ENCODE measurements at regions not wholly inside any gene's neighbourhood (a gene's known extent, or its start where the extent isn't known, plus 50 kb on each side); places are given as distances from the start of the nearest gene placed in this dataset.
"Not testable (repeated sequence)": the region's sequence is repeated elsewhere in the genome, so short reads cannot be mapped to it uniquely, and the experiment has no call there.

- 57% methylated on average over 18 of the region's 18 CpGs for WGBS (ENCODE audit: low lambda C conversion rate, missing lambda C conversion rate)
- H2AFZ ChIP-seq = not testable (repeated sequence)
Measured at GRCh38 chr10:30695481-30696236, 66.1 kb upstream of the LYZL2 start.

GRCh38 chr10:30694518-30695228 lies 65.1 kb upstream of the LYZL2 start:
- H3K9me3 ChIP-seq (ENCODE audit: low read depth) = no peaks in the 10 kb centered on the region
- no peaks in the 10 kb centered on the region for H4K20me1 ChIP-seq (ENCODE audit: insufficient read depth, poor library complexity, severe bottlenecking)
- no peaks in the 10 kb centered on the region for H3K9me2 ChIP-seq (replicated peaks; ENCODE audit: insufficient read depth)
- no peak overlapping the region for H3K4me3 ChIP-seq
- no peak overlapping the region for H3K27ac ChIP-seq
- H2AFZ ChIP-seq = no peak overlapping the region
- no peaks in the 10 kb centered on the region for H3K79me2 ChIP-seq
- WGBS (ENCODE audit: low lambda C conversion rate, missing lambda C conversion rate) = 92% methylated on average over 6 of the region's 6 CpGs
- no peaks in the 10 kb centered on the region for H3K36me3 ChIP-seq (replicated peaks; ENCODE audit: insufficient read depth, low read depth)
- no peaks in the 10 kb centered on the region for H3K4me1 ChIP-seq (ENCODE audit: insufficient read depth)
- no peak for DNase-seq (ENCODE audit: low spot score)
- H3K27me3 ChIP-seq = no peaks in the 10 kb centered on the region
- TF ChIP-seq EZH2phosphoT487 (IDR thresholded peaks at IDR 0.05; ENCODE audit: low read depth, severe bottlenecking, unreplicated experiment) (no peak), EZH2 (IDR thresholded peaks at IDR 0.05; ENCODE audit: borderline replicate concordance) (no peak), CTCF (IDR thresholded peaks at IDR 0.05; ENCODE audit: poor library complexity) (no peak)
- H3K4me2 ChIP-seq = no peak overlapping the region

More at GRCh38 chr10:30695481-30696236, 66.1 kb upstream of the LYZL2 start:
- H3K79me2 ChIP-seq; H3K4me3 ChIP-seq; H3K36me3 ChIP-seq (replicated peaks; ENCODE audit: insufficient read depth, low read depth); H3K9me3 ChIP-seq (ENCODE audit: low read depth); H3K4me2 ChIP-seq; H3K27ac ChIP-seq; DNase-seq (ENCODE audit: low spot score); H3K4me1 ChIP-seq (ENCODE audit: insufficient read depth); H4K20me1 ChIP-seq (ENCODE audit: insufficient read depth, poor library complexity, severe bottlenecking); H3K9me2 ChIP-seq (replicated peaks; ENCODE audit: insufficient read depth); H3K27me3 ChIP-seq: not testable (repeated sequence)

GRCh38 chr10:30691639-30692015 lies 62.1 kb upstream of the LYZL2 start:
- H3K4me1 ChIP-seq (ENCODE audit: insufficient read depth) = no peaks in the 10 kb centered on the region
- H3K27me3 ChIP-seq = peaks cover 3% of the 10 kb centered on the region
- WGBS (ENCODE audit: low lambda C conversion rate, missing lambda C conversion rate) = 92% methylated on average over 13 of the region's 13 CpGs
- no peaks in the 10 kb centered on the region for H3K79me2 ChIP-seq
- no peaks in the 10 kb centered on the region for H4K20me1 ChIP-seq (ENCODE audit: insufficient read depth, poor library complexity, severe bottlenecking)
- no peaks in the 10 kb centered on the region for H3K36me3 ChIP-seq (replicated peaks; ENCODE audit: insufficient read depth, low read depth)
- no peak for TF ChIP-seq CTCF (IDR thresholded peaks at IDR 0.05; ENCODE audit: poor library complexity)
- no peak for TF ChIP-seq EZH2 (IDR thresholded peaks at IDR 0.05; ENCODE audit: borderline replicate concordance)
- TF ChIP-seq EZH2phosphoT487 (IDR thresholded peaks at IDR 0.05; ENCODE audit: low read depth, severe bottlenecking, unreplicated experiment) = no peak
- no peak overlapping the region for H3K4me3 ChIP-seq
- no peak for DNase-seq (ENCODE audit: low spot score)
- H2AFZ ChIP-seq = no peak overlapping the region
- no peaks in the 10 kb centered on the region for H3K9me3 ChIP-seq (ENCODE audit: low read depth)
- no peak overlapping the region for H3K27ac ChIP-seq
- no peak overlapping the region for H3K4me2 ChIP-seq
- no peaks in the 10 kb centered on the region for H3K9me2 ChIP-seq (replicated peaks; ENCODE audit: insufficient read depth)

GRCh38 chr10:30690948-30691638 lies 61.5 kb upstream of the LYZL2 start:
- not testable (repeated sequence) for H3K4me2 ChIP-seq; H4K20me1 ChIP-seq (ENCODE audit: insufficient read depth, poor library complexity, severe bottlenecking); H3K4me1 ChIP-seq (ENCODE audit: insufficient read depth); H3K9me3 ChIP-seq (ENCODE audit: low read depth); H2AFZ ChIP-seq; H3K27ac ChIP-seq; H3K36me3 ChIP-seq (replicated peaks; ENCODE audit: insufficient read depth, low read depth); DNase-seq (ENCODE audit: low spot score); H3K79me2 ChIP-seq; H3K9me2 ChIP-seq (replicated peaks; ENCODE audit: insufficient read depth); H3K27me3 ChIP-seq; H3K4me3 ChIP-seq
- WGBS (ENCODE audit: low lambda C conversion rate, missing lambda C conversion rate) = 90% methylated on average over 24 of the region's 24 CpGs

Measured in hepatocyte (in vitro differentiated cells).